ENCODE measurements at regions not wholly inside any gene's neighbourhood (a gene's known extent, or its start where the extent isn't known, plus 50 kb on each side); places are given as distances from the start of the nearest gene placed in this dataset.
"Not testable (repeated sequence)": the region's sequence is repeated elsewhere in the genome, so short reads cannot be mapped to it uniquely, and the experiment has no call there.

DNA sequence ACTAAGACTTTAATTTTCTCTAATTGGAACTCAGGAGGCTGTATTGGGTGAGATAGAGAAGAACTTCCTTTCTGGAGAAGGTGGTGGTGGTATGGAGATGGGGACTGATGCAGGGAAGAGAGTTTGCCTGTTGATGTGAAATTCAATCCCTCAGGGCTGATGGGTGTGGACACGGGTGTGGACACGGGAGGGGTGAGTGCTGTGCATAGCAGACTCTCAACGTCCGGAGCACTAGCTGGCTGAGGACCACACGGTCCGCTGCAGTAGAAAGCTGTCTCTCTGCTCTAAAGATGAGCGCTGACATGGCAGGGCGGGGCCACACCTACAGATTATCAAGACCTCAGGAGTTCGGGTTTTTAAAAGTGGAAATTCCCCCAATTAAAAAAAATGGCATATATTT, 148.5 kb upstream of the PITRM1 start:
- no peak for TF ChIP-seq ZFX (IDR thresholded peaks at IDR 0.05; ENCODE audit: borderline replicate concordance)
- TF ChIP-seq, protein P1, sequence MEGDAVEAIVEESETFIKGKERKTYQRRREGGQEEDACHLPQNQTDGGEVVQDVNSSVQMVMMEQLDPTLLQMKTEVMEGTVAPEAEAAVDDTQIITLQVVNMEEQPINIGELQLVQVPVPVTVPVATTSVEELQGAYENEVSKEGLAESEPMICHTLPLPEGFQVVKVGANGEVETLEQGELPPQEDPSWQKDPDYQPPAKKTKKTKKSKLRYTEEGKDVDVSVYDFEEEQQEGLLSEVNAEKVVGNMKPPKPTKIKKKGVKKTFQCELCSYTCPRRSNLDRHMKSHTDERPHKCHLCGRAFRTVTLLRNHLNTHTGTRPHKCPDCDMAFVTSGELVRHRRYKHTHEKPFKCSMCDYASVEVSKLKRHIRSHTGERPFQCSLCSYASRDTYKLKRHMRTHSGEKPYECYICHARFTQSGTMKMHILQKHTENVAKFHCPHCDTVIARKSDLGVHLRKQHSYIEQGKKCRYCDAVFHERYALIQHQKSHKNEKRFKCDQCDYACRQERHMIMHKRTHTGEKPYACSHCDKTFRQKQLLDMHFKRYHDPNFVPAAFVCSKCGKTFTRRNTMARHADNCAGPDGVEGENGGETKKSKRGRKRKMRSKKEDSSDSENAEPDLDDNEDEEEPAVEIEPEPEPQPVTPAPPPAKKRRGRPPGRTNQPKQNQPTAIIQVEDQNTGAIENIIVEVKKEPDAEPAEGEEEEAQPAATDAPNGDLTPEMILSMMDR (IDR thresholded peaks at IDR 0.05): no peak
- H3K27ac ChIP-seq: no peak overlapping the region

GRCh38 chr10:3319811-3320226, 147.2 kb upstream of the PITRM1 start:
- H3K27ac ChIP-seq: no peak overlapping the region
- no peak for TF ChIP-seq ZFX (IDR thresholded peaks at IDR 0.05; ENCODE audit: borderline replicate concordance)
- TF ChIP-seq, protein P1 (IDR thresholded peaks at IDR 0.05): no peak

DNA sequence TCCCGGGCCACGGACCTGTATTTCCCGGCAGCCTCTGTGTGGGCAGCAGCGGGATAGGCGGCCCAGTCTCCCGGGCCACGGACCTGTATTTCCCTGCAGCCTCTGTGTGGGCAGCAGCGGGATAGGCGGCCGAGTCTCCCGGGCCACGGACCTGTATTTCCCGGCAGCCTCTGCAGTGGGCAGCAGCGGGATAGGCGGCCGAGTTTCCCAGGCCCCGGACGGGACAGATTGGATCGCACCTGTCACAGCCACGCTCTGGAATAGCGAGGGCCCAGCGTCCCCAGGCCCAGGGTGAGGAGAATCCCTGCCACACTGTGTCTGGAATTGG, 145.9 kb upstream of the PITRM1 start:
- H3K27ac ChIP-seq: not testable (repeated sequence)

GRCh38 chr10:3317553-3318479, 145.2 kb upstream of the PITRM1 start:
- not testable (repeated sequence) for H3K27ac ChIP-seq

DNA sequence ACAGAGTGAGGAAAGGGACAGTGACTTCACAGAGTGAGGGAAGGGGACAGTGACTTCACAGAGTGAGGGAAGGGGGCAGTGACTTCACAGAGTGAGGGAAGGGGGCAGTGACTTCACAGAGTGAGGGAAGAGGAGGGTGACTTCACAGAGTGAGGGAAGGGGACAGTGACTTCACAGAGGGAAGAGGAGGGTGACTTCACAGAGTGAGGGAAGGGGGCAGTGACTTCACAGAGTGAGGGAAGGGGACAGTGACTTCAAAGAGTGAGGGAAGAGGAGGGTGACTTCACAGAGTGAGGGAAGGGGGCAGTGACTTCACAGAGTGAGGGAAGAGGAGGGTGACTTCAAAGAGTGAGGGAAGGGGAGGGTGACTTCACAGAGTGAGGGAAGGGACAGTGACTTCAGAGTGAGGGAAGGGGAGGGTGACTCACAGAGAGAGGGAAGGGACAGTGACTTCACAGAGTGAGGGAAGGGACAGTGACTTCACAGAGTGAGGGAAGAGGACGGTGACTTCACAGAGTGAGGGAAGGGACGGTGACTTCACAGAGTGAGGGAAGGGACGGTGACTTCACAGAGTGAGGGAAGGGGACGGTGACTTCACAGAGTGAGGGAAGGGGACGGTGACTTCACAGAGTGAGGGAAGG, 142.0 kb upstream of the PITRM1 start:
- not testable (repeated sequence) for H3K27ac ChIP-seq

- H3K27ac ChIP-seq: not testable (repeated sequence)
Observed at GRCh38 chr10:3313784-3314444, 141.3 kb upstream of the PITRM1 start.

DNA sequence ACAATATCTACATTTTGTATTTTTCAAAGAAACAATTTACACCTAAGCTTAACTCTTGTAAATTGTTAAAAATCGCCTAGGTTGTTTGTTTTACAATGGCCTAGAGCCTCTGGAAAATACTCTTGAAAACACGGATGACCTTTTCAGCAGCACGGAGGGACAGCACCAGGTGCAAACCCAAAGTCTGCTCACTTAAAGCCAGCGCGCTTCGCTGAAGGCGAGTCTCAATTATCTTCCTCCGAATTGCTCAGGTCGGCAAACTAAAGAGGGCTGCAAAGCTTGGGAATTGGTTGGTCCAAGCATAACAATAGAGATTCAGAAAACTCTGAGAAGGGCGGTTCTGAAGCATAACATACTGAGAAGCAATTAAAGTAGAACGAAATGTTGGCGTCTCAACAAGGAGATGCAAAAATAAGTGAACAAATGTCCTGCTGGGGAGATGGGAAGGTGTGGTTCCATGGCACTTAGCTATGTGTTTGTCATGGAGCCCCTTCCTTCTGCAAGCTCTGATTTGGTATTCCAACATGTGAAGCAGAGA, 139.9 kb upstream of the PITRM1 start:
- no peak for TF ChIP-seq ZFX (IDR thresholded peaks at IDR 0.05; ENCODE audit: borderline replicate concordance)
- TF ChIP-seq, protein P1 (IDR thresholded peaks at IDR 0.05): no peak
- H3K27ac ChIP-seq: no peak overlapping the region

DNA sequence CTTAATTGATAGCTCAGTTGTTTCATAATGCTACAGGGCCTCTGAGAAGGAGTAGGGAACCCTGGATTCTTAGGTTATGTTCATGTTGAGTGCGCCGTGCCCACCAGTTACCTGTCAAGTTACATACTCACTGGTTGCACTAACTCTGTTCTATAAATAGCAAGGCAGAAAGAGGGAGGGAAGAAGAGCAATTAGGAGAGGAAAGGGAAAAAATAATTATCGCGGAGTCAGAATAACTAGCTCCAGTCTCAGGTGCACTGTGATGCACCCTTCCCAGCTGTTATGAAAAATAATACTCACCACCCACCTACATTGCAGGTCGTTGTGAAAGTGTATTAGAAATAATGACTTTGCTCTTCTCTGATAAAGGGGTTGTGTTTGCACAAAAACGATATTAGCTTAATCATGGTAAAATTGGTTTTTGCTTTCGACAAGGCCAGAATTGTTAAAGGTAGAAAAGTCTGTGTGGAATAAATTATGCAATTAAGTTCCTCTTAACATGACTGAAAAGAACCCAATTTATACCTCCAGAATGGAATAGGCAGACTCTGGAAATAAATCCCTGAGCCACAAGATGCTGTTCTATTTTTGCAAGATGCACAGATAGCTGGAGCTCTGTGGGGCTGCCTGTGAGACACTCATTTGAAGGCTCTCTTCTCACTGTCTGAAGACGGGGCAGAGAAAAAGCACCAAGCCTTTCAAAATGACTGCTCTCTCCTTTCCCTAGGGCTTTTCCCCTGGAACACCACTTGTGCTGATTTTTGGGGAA, 137.6 kb upstream of the PITRM1 start:
- H3K27ac ChIP-seq: no peak overlapping the region
- TF ChIP-seq ZFX (IDR thresholded peaks at IDR 0.05; ENCODE audit: borderline replicate concordance): no peak
- TF ChIP-seq, protein P1 (IDR thresholded peaks at IDR 0.05): no peak

DNA sequence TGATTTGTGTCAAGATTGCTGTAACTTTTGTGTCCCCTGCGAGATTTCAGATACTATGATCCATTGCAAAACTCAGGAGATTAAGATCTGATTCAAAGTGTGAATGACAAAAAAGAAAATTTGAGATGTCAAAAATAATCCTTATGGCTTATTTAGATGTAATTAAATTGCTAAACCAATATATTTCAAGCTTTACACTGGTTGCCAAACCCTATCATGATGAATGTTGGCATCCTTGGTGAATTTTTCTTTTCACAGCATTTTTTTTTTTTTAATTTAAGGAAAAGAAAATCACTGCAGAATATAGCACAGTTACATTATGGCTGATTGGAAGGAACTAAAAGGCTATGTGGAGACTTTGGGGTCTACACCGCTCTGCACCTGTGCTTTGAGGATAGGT, 133.5 kb upstream of the PITRM1 start:
- no peak overlapping the region for H3K27ac ChIP-seq
- TF ChIP-seq ZFX (IDR thresholded peaks at IDR 0.05; ENCODE audit: borderline replicate concordance): no peak
- TF ChIP-seq, protein P1 (IDR thresholded peaks at IDR 0.05): no peak

All from 22Rv1 (cell line).